SK-N-DZ (cell line): ENCODE measurements at regions not wholly inside any gene's neighbourhood (a gene's known extent, or its start where the extent isn't known, plus 50 kb on each side); places are given as distances from the start of the nearest gene placed in this dataset.
A peak's percentile ranks its signal among the peaks of the same experiment; 100 is the strongest.

Experiments used
- DNase-seq: peaks from one replicate; pipeline ENCODE4 v3.0.0-alpha.2; 2015; ENCODE audit warnings: low spot score

DNA sequence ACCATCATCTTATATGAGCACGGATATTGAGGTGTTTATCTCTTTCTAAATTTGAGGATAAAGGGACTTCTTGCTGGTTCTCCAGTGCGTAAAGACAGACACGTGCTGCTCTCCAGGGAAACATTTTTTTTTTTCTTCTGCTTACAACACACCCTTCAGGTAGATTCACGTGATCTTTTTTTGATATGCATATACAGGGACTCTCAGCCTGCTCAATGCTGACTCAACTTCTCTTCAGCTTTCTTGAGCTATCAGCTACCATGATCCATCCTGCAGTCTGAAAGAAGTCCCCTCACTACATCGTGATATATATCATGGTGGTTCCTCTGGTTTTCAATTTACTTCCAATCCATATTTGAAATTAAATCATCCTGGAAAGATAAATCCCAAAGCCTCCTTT lies 87.1 kb upstream of the SLITRK3 start:
- no peak for DNase-seq

DNA sequence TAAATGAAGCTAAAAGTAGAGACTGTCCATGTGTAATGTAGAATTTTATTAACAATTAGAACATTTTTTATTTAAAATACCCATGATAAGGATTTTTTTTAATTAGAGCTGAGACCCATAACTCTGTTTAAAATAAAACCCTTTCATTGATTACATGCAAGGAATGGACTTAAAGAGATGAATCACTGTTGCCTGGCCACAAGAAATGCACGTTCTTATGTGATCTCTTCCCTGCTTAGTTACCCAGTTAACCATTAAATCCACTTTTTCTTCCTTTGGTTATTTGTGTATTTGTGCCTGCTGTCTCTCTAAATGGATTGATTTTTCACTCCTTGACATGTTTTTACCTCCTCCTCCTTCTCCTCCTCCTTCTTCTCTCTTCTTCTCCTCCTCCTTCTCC lies 83.3 kb upstream of the SLITRK3 start:
- DNase-seq = no peak

DNA sequence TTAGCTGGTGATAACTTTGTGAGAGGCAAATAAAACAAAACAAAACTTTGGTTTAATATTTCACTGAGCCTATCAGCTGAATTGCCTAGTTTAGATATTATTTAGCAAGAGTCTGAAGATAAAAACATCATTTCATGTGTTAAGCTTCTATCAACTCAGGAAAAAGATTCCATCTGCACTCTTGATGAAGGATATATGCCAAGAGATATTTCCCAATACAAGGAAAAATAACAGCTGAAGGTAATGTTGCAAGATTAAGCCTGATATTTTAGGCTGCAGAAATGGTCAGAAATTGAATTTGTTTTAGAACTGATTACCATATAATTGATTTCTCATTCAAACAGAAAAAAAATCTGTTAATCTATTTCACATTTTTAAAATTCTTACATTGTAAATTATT lies 77.2 kb upstream of the SLITRK3 start:
- DNase-seq = no peak

DNA sequence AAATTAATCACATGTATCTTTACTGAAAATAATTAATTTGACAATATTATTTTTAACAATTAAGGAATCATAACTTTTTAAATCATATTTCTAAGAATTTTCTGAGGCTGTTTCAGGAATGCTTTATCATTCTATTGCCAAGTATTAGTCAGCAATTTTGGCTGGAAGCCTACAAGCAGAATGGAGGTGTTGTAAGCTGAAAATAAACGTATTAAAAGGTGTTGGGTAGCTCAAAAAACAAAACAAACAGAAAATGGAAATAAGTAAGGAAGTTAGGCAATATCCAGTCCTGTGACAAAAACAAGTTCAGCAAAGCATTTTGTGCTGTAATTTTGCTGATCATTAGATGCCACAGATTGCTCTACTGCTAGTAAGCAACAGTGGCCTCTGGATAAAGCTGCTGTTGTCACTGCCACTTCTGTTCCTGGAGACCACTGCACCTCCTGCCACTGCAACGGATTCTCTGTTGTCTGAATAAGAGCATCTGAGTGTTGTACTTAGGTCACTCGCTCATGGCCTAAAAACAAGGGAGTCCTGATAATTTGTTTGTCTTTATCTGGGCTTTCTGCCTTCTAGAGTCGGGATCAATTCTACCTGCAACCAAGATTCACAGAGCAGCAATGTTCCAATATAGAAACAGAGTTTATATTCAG lies 63.5 kb upstream of the SLITRK3 start:
- DNase-seq = no peak

DNA sequence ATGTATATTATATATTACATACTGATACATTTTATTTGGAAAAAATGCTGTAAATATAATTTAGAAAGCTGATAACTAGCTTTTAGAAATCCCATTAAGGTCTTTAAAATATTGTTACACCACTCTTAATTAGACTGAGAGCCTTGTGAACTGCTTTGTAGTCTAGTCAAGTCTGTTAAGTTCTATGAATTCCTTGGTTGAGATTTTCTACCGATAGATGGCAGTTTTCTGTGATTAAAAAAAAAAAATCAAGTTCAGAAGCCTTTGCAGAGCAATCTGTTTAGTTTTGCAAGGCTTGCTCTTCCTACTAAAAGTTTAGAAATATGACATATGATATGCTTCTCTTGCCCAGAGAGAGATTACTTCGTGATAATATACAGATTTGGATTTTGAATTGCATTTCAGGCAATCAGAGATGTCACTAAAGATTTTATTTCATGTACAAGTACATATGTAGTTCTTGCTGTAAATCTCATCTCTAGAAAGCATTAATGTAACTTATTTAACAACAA lies 60.4 kb upstream of the SLITRK3 start:
- DNase-seq = no peak

DNA sequence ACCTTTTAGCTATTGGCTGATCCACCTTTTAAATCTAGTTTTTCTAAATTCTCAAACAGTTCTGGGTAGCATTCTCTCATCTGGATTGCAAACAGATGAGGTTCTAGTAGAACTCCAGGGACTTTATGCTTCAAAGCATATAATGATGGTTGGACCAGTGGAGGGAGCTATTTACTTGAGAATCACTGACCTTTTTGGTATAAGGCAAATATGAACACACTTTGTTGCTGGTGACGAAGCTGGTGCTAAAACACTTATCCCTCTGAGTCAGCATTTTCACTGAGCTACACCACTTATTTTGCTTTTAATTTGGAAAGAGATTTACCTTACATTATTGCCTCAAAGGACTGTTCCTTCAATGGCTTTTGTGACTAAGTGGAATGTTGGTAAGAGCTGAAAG lies 58.6 kb upstream of the SLITRK3 start:
- DNase-seq = peak; percentile 35
